Skeletal muscle tissue (tissue), 3 donors: ENCODE measurements at regions not wholly inside any gene's neighbourhood (a gene's known extent, or its start where the extent isn't known, plus 50 kb on each side); places are given as distances from the start of the nearest gene placed in this dataset.

Source experiments
- H3K27ac ChIP-seq: one replicate; pipeline ENCODE4 v1.7.0; 2013; ENCODE audit warnings: mild to moderate bottlenecking, low read depth, low read length, inconsistent platforms
- H3K27me3 ChIP-seq, 3 donors: one replicate each; pipeline ENCODE4 v1.7.0; 2013; ENCODE audit warnings: low read length in 3 of 3; ENCODE audit not compliant: control insufficient read depth in 3 of 3, insufficient read depth in 3 of 3
- H3K36me3 ChIP-seq, 3 donors: one replicate each; pipeline ENCODE4 v1.7.0; 2013; ENCODE audit warnings: low read length in 3 of 3; ENCODE audit not compliant: control insufficient read depth in 3 of 3, insufficient read depth in 3 of 3
- H3K4me1 ChIP-seq, 3 donors: one replicate each; pipeline ENCODE4 v1.7.0; 2013; ENCODE audit warnings: low read length in 3 of 3, mild to moderate bottlenecking in 3 of 3; ENCODE audit not compliant: control insufficient read depth in 3 of 3, insufficient read depth in 3 of 3
- H3K4me3 ChIP-seq, 3 donors: one replicate each; pipeline ENCODE4 v1.7.0; 2013; ENCODE audit warnings: low read length in 3 of 3
- H3K9ac ChIP-seq, 3 donors: one replicate each; pipeline ENCODE4 v1.7.0; 2013; ENCODE audit warnings: low read length in 3 of 3, mild to moderate bottlenecking in 3 of 3, moderate library complexity in 2 of 3, low read depth in 1 of 3
- H3K9me3 ChIP-seq, 3 donors: one replicate each; pipeline ENCODE4 v1.7.0; 2013; ENCODE audit warnings: low read length in 3 of 3; ENCODE audit not compliant: control insufficient read depth in 3 of 3
- donor health status: Osteomylitis.

GRCh38 chr5:120255214-120255613 is 208.9 kb upstream of the PRR16 start:
- Histone ChIP-seq H3K9ac (no peak overlapping the region), H3K36me3 (no peaks in the 10 kb centered on the region), H3K4me1 (no peaks in the 10 kb centered on the region), H3K9me3 (no peaks in the 10 kb centered on the region), H3K27me3 (no peaks in the 10 kb centered on the region), H3K4me3 (no peak overlapping the region), H3K27ac (no peak overlapping the region)

DNA sequence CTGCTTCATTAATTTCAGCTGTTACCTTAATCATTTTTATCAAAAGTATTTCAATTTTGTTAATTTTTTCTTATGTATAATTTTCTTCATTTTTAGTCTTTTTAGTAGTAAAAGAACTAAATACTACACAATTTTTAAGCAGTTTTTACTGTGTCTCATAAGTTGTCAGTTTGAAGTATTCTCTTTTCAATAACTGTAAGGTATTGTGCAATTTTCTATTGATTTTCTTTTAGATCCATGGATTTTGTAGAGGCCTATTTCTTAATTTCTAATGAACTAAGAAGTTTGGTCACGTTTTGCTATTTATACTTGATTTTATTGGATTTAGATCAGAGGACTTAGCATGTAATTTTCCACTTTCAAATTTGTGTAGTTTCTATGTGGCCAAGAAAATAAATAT is 207.7 kb upstream of the PRR16 start:
- Histone ChIP-seq H3K9me3 (no peaks in the 10 kb centered on the region), H3K36me3 (no peaks in the 10 kb centered on the region), H3K27me3 (no peaks in the 10 kb centered on the region), H3K4me3 (no peak overlapping the region), H3K4me1 (no peaks in the 10 kb centered on the region), H3K9ac (no peak overlapping the region), H3K27ac (no peak overlapping the region)

DNA sequence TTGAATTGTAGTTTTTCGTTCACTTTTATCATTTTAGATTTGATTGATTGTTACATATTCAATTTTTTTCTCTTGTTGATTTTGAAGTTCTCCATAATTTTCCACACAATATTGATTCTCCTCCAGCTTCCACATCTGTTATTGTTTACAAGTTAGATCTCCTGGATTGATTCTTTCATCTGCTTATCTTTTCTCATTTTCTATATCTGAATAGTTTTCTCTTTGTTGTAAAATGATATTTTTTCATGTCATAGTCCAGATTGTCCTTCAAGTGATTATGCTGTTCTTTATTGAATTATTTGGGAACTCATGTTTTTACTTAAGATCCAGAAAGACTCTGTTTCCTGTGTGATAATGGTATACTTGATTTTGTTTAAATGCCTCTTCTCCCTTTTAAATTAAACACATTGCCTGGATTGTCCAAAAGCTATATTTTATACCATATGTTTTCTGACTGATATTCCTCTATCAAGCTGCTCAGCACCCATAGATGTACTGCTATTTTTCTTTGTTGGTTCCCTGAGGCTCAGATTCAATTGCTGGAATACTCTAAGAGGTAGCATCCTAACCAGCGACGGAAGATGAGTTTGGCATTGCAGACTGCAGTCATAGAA is 206.6 kb upstream of the PRR16 start:
- no peaks in the 10 kb centered on the region for H3K36me3 ChIP-seq
- no peak overlapping the region for H3K27ac ChIP-seq
- no peak overlapping the region for H3K9ac ChIP-seq
- H3K9me3 ChIP-seq = no peaks in the 10 kb centered on the region
- H3K27me3 ChIP-seq = no peaks in the 10 kb centered on the region
- no peak overlapping the region for H3K4me3 ChIP-seq
- H3K4me1 ChIP-seq = no peaks in the 10 kb centered on the region

DNA sequence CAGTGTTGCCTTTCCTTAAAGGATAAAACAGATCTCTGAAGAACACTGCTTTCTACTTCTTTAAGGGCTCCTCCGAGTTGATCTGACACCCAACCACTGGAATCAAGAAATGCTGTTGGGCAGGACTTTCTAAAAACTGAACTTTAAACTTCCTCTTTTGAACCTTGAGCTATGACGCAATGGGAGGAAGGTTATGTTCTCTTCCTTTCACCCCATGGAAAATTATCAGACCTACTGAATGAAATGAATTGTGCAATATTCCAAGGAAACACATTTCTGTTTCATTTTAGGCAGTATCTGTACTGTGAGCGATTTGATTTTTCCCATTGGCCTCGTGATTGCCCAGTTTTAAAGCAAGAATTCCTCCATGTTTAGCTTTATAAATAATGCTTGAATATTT is 206.0 kb upstream of the PRR16 start:
- Histone ChIP-seq H3K9me3 (no peaks in the 10 kb centered on the region), H3K36me3 (no peaks in the 10 kb centered on the region), H3K27me3 (no peaks in the 10 kb centered on the region), H3K4me3 (no peak overlapping the region), H3K27ac (no peak overlapping the region), H3K4me1 (no peaks in the 10 kb centered on the region), H3K9ac (no peak overlapping the region)

GRCh38 chr5:120260651-120261050 is 203.4 kb upstream of the PRR16 start:
- no peak overlapping the region for H3K9ac ChIP-seq
- H3K36me3 ChIP-seq = no peaks in the 10 kb centered on the region
- no peaks in the 10 kb centered on the region for H3K4me1 ChIP-seq
- no peak overlapping the region for H3K27ac ChIP-seq
- H3K9me3 ChIP-seq = no peaks in the 10 kb centered on the region
- H3K4me3 ChIP-seq = no peak overlapping the region
- H3K27me3 ChIP-seq = no peaks in the 10 kb centered on the region

GRCh38 chr5:120270498-120270897 is 193.6 kb upstream of the PRR16 start:
- H3K36me3 ChIP-seq = no peaks in the 10 kb centered on the region
- no peak overlapping the region for H3K4me3 ChIP-seq
- no peak overlapping the region for H3K27ac ChIP-seq
- no peaks in the 10 kb centered on the region for H3K9me3 ChIP-seq
- H3K27me3 ChIP-seq = no peaks in the 10 kb centered on the region
- no peaks in the 10 kb centered on the region for H3K4me1 ChIP-seq
- no peak overlapping the region for H3K9ac ChIP-seq

DNA sequence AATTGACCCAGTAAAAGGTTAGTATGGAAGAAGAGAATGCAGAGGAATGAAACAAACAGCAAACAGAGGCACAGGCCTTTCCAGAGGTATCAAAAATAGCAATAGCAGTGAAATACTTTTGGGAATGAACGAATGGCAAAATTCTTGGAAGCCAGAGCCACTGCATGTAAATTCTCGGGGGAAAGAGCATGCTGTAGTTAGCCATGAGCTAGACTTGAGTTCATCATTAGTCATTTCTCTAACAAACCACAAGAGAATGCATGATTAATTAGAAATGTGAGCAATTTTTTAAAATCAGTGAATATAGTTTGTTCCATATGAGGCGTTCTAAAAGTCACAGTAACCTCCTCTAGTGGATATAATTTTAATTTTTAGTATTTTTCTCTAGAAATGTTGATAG is 170.3 kb upstream of the PRR16 start:
- H3K9me3 ChIP-seq = no peaks in the 10 kb centered on the region
- no peaks in the 10 kb centered on the region for H3K27me3 ChIP-seq
- no peaks in the 10 kb centered on the region for H3K36me3 ChIP-seq
- H3K4me3 ChIP-seq = no peak overlapping the region
- no peaks in the 10 kb centered on the region for H3K4me1 ChIP-seq
- no peak overlapping the region for H3K27ac ChIP-seq
- no peak overlapping the region for H3K9ac ChIP-seq

GRCh38 chr5:120297616-120298015 is 166.5 kb upstream of the PRR16 start:
- no peaks in the 10 kb centered on the region for H3K4me1 ChIP-seq
- H3K9me3 ChIP-seq = no peaks in the 10 kb centered on the region
- no peaks in the 10 kb centered on the region for H3K36me3 ChIP-seq
- no peaks in the 10 kb centered on the region for H3K27me3 ChIP-seq
- no peak overlapping the region for H3K27ac ChIP-seq
- no peak overlapping the region for H3K9ac ChIP-seq
- H3K4me3 ChIP-seq = no peak overlapping the region

DNA sequence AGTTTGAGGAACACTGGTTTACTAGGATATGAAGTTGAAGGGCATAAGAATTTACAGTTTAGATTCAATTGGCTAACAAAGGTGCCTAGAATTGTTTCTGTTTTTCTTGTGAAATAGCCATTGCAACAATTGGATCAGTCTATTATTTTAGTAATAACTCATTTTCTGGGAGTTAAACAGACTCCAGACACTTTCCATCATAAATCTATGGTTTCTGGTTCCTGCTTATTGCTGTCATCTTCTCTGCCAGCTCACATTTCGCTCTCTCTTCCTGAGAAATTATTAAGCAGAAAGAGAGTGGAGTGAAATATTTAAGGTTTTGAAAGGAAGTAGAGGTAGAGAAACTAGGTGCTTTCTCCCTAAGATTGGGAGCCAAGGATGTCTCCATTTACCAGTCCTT is 165.1 kb upstream of the PRR16 start:
- Histone ChIP-seq H3K9ac (no peak overlapping the region), H3K27ac (no peak overlapping the region), H3K4me1 (no peaks in the 10 kb centered on the region), H3K9me3 (no peaks in the 10 kb centered on the region), H3K36me3 (no peaks in the 10 kb centered on the region), H3K4me3 (no peak overlapping the region), H3K27me3 (no peaks in the 10 kb centered on the region)

GRCh38 chr5:120304663-120305062 is 159.4 kb upstream of the PRR16 start:
- no peaks in the 10 kb centered on the region for H3K4me1 ChIP-seq
- H3K27ac ChIP-seq = no peak overlapping the region
- H3K9ac ChIP-seq = no peak overlapping the region
- no peak overlapping the region for H3K4me3 ChIP-seq
- H3K27me3 ChIP-seq = no peaks in the 10 kb centered on the region
- H3K9me3 ChIP-seq = no peaks in the 10 kb centered on the region
- no peaks in the 10 kb centered on the region for H3K36me3 ChIP-seq

DNA sequence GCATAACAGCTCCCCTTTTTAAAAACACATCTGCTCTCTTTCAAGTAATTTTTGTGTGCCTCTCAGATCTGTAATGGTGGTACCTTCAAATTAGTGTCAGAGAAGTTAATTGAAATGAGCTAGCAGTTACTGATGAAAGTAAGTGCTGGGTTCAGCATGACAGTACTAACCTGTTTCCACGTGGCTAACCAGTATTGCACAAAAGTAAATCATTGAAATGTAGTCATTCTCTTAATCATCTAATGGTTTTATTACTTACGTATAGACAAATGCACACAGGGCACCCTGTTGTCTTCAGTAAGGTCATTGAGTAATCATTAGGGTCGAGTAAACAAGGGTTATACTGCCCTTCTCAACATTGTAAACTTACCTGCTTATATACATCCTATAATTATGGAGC is 157.8 kb upstream of the PRR16 start:
- H3K9ac ChIP-seq = no peak overlapping the region
- no peaks in the 10 kb centered on the region for H3K27me3 ChIP-seq
- no peaks in the 10 kb centered on the region for H3K4me1 ChIP-seq
- H3K9me3 ChIP-seq = no peaks in the 10 kb centered on the region
- H3K36me3 ChIP-seq = no peaks in the 10 kb centered on the region
- H3K4me3 ChIP-seq = no peak overlapping the region
- no peak overlapping the region for H3K27ac ChIP-seq
